ENCODE measurements at regions not wholly inside any gene's neighbourhood (a gene's known extent, or its start where the extent isn't known, plus 50 kb on each side); places are given as distances from the start of the nearest gene placed in this dataset.
"Not testable (repeated sequence)": the region's sequence is repeated elsewhere in the genome, so short reads cannot be mapped to it uniquely, and the experiment has no call there.

GRCh38 chr6:114747995-114748625, 405.3 kb upstream of the HS3ST5 start:
- DNase-seq = no peak

DNA sequence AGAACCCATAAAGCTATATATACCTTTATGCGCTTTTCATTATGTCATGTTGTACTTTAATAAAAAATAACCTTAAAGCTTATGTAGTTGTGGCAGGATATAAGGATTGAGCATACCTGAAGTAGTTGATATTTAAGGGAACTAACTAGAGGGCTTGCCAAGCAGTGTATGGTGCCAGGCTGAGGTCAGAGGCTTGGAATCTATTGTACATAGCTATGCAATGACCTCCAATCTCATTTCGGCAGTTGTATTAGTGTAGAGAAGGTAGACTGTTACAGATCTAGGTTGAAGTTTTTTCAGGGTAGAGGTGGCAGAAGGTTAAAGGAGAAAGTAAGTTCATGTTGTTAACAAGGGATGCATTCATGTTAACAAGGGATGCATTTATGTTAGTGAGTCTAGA, 397.7 kb upstream of the HS3ST5 start:
- no peak for DNase-seq

DNA sequence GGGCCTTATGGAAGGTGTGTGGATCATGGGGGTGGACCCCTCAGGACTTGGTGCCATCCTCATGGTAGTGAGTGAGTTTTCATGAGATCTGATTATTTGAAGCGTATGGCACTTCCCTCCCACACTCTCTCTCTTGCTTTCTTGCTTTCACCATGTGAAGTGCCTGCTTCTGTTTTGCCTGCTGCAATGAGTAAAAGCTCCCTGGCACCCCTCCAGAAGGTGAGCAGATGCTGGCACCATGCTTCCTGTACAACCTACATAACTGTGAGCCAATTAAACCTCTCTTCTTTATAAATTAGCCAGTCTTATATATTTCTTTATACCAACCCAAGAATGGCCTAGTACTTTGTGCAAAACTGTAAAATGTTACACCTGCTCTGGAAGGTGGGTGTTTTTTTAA, 396.8 kb upstream of the HS3ST5 start:
- peak; percentile 10 for DNase-seq

DNA sequence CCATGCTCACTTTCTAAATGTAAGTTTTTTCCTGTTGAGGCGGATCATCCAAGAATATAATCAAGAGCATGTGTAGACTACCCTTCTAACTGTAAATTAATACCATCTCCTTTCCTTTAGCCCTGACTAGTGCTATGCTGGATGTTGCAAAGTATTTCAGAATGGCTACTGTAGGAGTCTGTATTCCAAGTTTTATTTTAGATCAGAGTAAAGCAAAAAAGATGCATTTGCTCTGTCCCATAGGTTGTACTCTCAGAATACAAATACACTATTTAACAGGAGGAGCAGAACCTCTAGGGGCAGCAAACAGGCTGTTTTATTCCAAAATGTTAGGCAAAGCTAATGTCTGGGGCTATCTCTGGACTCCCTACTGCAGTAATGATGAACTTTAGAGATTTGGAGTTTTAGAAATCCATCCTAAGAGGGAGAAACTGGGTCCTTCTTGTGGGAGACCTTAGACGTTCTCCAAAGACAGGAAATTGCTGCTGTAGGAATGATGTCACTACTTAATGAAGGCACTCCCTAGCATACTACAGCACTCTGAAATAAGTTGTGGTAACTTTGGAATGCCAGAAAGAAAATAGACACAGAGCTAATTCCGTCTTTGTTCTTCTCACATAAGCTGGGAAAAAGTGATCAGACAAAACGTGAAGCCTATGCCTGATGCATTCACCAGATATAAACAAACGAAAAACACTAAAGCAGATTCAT, 392.4 kb upstream of the HS3ST5 start:
- no peak for DNase-seq

DNA sequence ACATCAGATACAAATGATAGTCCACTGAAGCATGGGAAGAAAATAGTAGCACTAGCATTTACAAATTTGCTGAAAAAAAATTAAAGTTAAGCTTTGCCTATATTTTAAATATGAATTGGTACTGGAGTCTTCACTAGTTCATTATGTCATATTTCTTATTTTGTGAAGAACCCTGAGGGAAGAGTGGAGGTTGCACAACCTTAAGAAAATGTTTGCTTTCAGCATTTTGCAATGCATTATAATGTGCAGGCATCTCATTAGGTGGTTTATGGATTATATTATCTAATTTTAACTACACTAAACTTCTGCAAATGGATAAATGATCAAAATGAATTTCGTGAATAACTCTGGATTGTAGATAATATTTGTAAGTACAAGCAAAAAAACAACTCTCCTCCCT, 390.8 kb upstream of the HS3ST5 start:
- DNase-seq = no peak

DNA sequence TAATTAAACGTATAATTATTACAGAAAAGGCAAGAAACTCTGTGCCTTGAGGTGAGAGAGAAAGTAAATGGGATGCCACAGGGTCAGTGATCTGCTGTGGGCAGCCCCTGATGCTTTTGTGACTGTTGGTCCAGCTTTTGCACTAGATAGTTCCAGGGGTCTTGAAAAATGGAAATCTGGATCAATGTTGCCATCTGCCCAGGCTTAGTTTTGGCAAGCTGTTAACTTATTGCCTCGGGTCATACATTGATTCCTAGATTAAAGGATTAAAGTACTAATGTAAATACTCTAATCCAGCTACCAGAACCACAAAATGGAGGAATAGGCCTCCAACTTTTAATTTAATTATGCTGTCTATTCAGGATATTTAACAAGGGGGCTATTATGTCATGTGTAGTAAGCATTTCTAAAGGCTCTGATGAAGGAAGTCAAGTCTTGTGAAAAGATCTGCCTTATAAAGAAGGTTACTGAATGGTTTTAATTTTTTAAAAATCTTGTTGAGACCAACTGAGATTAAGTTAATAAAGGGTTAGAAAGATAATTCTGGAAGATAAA, 376.0 kb upstream of the HS3ST5 start:
- no peak for DNase-seq

DNA sequence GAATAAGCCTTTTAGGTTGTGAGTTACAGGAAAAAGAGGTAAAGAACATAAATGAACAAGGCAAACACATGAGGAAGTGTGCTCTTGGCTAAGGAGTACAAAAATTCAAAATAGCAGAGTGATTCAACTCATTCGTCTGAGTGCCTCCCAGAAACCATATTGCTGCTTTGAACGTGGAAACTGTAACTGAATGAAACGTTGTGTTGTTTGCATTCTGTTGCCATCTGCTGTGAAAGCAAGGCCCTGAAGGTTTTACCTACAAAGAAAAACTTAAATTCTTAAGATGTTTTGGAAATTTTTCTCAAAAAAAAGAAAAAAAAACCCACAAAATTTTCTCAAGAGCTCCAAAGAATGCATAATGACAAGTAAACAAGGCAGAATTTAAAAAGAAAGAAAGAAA, 375.4 kb upstream of the HS3ST5 start:
- no peak for DNase-seq

- no peak for DNase-seq
Observed at GRCh38 chr6:114714836-114715507, 372.1 kb upstream of the HS3ST5 start.

DNA sequence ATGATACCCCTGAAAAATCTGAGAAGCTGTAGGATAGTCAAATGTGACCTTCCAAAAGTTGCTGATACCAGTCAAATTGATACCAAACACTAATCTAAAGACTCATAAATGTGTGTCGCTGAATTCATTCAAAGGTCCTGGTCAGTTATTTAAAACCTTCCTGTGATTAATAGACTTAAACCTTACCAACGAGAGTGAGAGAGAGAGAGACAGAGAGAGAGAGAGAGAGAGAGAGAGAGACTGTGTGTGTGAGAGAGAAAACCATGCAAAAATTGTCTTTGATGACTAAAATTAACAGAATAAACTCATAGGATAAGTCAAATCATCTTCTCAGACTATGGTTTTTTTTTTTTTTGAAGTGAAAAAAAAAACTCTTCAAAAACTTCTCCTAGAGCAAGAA, 370.9 kb upstream of the HS3ST5 start:
- no peak for DNase-seq

DNA sequence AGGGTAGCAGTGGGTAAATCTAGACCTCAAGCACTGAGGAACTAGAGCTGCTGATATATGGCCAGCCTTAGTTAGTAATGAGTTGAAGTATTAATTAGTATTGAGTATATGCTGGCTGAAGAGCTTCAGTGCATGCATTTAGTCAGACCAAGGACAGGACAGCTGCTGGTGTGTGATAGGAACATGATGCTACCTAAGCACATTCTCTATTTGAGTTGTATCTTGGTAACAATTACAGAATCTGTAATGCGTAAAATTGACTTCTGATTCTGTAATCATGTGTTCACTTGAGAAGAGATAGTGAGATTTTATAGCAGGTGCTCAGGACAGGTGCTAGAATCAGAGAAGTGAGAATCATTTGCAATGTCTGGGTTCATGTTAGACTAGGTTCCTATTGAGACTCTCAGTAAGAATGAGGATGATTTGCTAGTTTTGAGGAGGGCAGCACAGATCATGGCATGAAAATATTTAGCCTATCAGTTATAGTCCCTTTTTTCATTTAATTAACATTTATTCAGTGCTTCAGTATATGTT, 369.4 kb upstream of the HS3ST5 start:
- DNase-seq = no peak

- DNase-seq = no peak
Observed at GRCh38 chr6:114707081-114707620, 364.3 kb upstream of the HS3ST5 start.

- no peak for DNase-seq
Observed at GRCh38 chr6:114690625-114691024, 347.8 kb upstream of the HS3ST5 start.

GRCh38 chr6:114659513-114659912, 316.7 kb upstream of the HS3ST5 start:
- DNase-seq = no peak

DNA sequence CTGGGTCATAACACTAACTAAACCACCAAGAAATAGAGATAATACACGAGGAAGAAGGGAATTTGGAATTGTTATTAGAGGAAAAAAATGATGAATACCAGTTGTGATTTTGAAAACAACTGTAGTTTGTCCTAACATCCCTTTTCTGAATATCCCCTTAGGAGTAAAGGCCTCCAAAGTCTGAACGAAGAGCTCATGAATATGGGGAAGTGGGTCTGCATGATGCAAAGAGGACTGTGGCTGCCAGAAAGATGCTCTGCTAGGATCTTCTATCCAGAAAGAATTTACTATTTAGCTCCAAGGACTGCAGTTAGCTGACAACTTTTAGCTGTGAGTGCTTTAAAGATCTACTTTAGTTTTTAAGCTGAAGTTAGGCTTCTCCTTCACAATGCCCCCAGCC, 308.8 kb upstream of the HS3ST5 start:
- no peak for DNase-seq

DNA sequence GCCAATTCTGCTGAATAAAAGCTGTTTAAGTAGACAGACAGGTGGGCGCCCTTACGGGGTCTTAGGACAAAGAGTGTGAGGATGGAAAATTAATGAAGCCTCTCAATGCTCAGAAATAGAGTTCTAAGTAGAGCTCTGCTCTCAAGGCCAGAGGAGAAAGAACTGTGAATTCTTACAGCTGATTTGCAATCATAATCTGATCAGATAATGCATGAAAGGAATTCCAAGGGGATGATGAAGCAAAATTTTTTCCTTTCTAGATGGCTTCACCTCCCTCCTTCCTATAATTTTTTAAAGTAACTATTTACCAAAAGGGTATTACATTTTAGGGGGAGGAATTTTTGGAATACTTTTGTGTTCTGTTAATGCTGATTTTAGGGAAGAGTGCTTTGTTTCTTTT, 308.1 kb upstream of the HS3ST5 start:
- no peak for DNase-seq

GRCh38 chr6:114649298-114649697, 306.5 kb upstream of the HS3ST5 start:
- no peak for DNase-seq

DNA sequence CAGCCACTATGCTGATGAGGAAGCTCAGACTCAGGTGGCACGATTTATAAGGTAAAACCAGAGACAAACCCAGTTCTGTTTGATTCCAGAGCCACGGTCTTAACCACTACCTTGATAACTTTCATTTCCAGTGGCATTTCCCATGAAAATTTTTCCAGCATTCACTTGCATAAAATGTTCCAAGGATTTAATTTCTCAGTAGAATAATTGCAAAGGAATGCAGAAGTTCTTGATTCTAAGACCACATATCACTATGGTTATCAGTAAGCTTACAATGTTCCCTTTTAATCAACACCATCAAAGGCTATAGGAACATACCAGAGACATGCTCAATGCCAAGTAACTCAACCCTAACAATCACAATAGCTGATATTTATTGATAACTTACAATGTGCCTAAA, 306.0 kb upstream of the HS3ST5 start:
- DNase-seq = no peak

GRCh38 chr6:114638341-114638740, 295.5 kb upstream of the HS3ST5 start:
- no peak for DNase-seq

DNA sequence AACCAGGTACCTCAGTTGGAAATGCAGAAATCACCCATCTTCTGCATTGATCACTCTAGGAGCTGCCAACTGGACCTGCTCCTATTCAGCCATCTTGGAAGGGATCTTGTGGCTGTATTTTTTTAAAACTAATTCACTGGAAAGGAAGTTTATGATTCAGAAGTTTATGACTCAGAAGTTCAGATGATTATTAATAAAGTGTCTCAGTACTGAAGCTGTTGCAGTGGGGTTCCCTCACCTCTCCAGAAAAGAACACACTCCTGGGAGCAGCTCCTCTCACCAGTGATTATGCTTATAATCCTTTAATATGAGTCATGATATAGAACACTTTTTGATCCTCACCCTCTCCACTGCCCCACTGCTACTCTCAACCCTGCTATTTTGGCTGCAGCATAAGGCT, 291.2 kb upstream of the HS3ST5 start:
- DNase-seq = no peak

GRCh38 chr6:114626226-114626625, 283.4 kb upstream of the HS3ST5 start:
- DNase-seq = not testable (repeated sequence)

DNA sequence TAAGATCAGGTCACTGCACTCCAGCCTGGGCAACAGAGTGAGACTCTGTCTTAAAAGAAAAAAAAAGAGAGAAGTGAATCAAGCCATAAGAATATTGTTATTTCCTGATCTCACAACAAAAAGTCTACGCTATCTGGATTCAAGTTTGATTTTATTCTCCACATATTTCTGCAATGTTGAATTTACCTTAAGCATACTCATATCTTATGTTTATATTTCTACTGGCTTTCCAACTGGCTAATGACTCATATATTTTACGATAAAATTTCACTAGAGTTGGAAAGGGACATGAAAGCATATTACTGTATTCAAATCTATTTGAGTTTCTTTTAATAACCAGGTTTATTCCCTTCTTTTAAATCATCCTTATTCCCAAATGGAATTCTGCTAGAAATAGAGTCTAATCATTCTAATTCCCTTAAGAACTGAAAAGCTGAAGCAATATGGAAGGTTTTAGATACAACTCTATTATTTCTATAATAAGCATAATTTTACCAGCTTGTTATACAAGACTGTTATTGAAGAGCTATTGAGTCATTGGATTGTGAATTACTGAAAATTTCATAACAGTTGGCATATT, 276.9 kb upstream of the HS3ST5 start:
- no peak for DNase-seq

DNA sequence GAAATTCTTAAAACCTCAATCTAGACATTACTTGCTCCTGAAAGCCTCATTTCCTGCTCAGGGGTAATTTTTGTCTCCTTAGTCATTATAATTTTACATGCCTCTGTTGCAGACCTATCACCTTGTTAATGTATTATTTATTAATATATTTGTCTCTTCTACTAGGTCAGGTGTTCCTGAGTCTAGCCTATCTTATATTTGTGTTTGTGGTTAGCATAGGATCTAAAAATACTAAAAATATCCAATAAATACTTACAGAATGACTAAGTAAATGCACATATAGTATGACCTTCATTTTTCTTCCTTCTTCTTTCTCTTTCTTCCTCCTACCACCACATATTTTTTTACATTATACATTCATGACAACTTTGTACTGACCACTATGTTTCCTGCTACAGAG, 268.9 kb upstream of the HS3ST5 start:
- no peak for DNase-seq

DNA sequence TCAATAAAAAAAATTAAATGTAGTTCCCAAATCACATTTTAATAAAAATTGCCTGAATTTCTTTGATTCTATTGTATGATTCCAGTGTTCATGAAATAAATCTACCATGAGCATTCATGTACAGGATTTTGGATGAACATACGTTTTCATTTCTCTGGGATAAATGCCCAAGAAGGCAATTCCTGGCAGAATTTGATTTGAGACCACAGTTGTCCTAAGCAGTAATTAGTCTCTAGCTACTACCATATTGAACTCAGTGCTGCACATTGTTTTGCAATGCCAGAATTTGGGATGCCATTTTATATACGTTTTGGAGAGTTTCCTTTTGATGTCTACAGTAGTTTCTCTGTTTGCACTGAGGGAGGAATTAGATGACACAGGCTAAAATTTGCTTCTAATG, 265.3 kb upstream of the HS3ST5 start:
- DNase-seq = no peak

Measured in DMS153 (cell line).